ENCODE measurements at regions not wholly inside any gene's neighbourhood (a gene's known extent, or its start where the extent isn't known, plus 50 kb on each side); places are given as distances from the start of the nearest gene placed in this dataset.

- CTCF ChIA-PET (ENCODE audit: partially characterized antibody) = no interaction called here
- TF ChIP-seq GTF2F1 (IDR thresholded peaks at IDR 0.05; ENCODE audit: borderline replicate concordance, low read depth, low read length) = no peak
- no peak for TF ChIP-seq CEBPB (IDR thresholded peaks at IDR 0.05; ENCODE audit: low read depth, low read length)
- no peak for TF ChIP-seq EZH2 (IDR thresholded peaks at IDR 0.05; ENCODE audit: low read depth, low read length, severe bottlenecking)
- TF ChIP-seq, protein P1, sequence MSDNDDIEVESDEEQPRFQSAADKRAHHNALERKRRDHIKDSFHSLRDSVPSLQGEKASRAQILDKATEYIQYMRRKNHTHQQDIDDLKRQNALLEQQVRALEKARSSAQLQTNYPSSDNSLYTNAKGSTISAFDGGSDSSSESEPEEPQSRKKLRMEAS (IDR thresholded peaks at IDR 0.05) = no peak
- TF ChIP-seq SUZ12 (IDR thresholded peaks at IDR 0.05; ENCODE audit: low read length) = no peak
- TF ChIP-seq CTBP2 (IDR thresholded peaks at IDR 0.05; ENCODE audit: borderline replicate concordance, insufficient read depth, insufficient read length, low read length) = no peak
- TF ChIP-seq BRCA1 (IDR thresholded peaks at IDR 0.05; ENCODE audit: low read depth, low read length) = no peak
Observed at GRCh38 chr7:88480896-88481295, 174.2 kb upstream of the STEAP4 start.

More at GRCh38 chr7:88480896-88481295, 174.2 kb upstream of the STEAP4 start:
- Histone ChIP-seq H3K18ac (ENCODE audit: extremely low read depth, low read length) (no peak overlapping the region), H3K23ac (ENCODE audit: insufficient read length) (no peak overlapping the region), H3K27me3 (replicated peaks in 1 of 4; ENCODE audit: control insufficient read depth in 3 of 4, extremely low read depth in 1 of 4, insufficient read depth in 3 of 4, low read length in 3 of 4) (peaks cover 0 to 1% (median 0%) of the 10 kb centered on the region in 4 experiments; a peak in 1 of 7 replicates), H3K36me3 (ENCODE audit: control insufficient read depth in 2 of 4, insufficient read depth in 4 of 4, low read length in 3 of 4) (no peaks in the 10 kb centered on the region), H3K4me2 (ENCODE audit: insufficient read depth in 1 of 2, low read depth in 2 of 2, low read length in 2 of 2) (no peak overlapping the region), H4K8ac (ENCODE audit: extremely low read depth, insufficient read depth, low read length) (no peak overlapping the region), H2BK120ac (replicated peaks; ENCODE audit: low read depth, low read length) (no peak overlapping the region), H3K56ac (replicated peaks; ENCODE audit: insufficient read length, low read depth, low read length) (no peak overlapping the region), H3K9ac (replicated peaks in 1 of 4; ENCODE audit: extremely low read depth in 1 of 4, low read depth in 3 of 4, low read length in 3 of 4) (no peak overlapping the region), H4K91ac (replicated peaks; ENCODE audit: insufficient read length, low read length) (no peak overlapping the region), H3K4ac (replicated peaks; ENCODE audit: insufficient read length, low read depth, low read length) (no peak overlapping the region), H3K27ac (ENCODE audit: low read depth, low read length) (no peak overlapping the region), H3K79me1 (ENCODE audit: low read depth, low read length) (no peaks in the 10 kb centered on the region), H3K14ac (ENCODE audit: insufficient read length) (no peak overlapping the region), H3K4me3 (ENCODE audit: extremely low read depth in 1 of 4, insufficient read depth in 2 of 4, low read depth in 3 of 4, low read length in 4 of 4) (no peak overlapping the region), H2BK12ac (ENCODE audit: low read depth, low read length) (no peak overlapping the region), H2BK15ac (ENCODE audit: low read length) (no peak overlapping the region), H3K79me2 (ENCODE audit: control insufficient read depth in 1 of 2, insufficient read depth in 2 of 2, low read length in 2 of 2) (no peaks in the 10 kb centered on the region), H3K23me2 (ENCODE audit: low read depth, low read length) (no peaks in the 10 kb centered on the region), H2AFZ (ENCODE audit: low read length) (no peak overlapping the region), H2BK5ac (ENCODE audit: low read depth, low read length) (no peak overlapping the region), H2BK20ac (ENCODE audit: low read length) (no peak overlapping the region), H4K5ac (ENCODE audit: insufficient read length, low read depth, low read length) (no peak overlapping the region), H3K4me1 (replicated peaks in 1 of 4; ENCODE audit: control insufficient read depth in 3 of 4, insufficient read depth in 4 of 4, low read length in 3 of 4) (no peaks in the 10 kb centered on the region), H2AK5ac (ENCODE audit: low read depth, low read length) (no peak overlapping the region), H3K9me3 (ENCODE audit: insufficient read depth in 2 of 2, low read depth in 1 of 2, low read length in 1 of 2) (no peaks in the 10 kb centered on the region), H4K20me1 (replicated peaks in 1 of 2; ENCODE audit: control insufficient read depth in 1 of 2, insufficient read depth in 2 of 2, low read length in 2 of 2) (no peaks in the 10 kb centered on the region)
- DNase-seq (ENCODE audit: low read depth in 1 of 2, low spot score in 2 of 2) = no peak
- POLR2A ChIA-PET (ENCODE audit: partially characterized antibody) = no interaction called here
- FAIRE-seq = no peak
